Ramos (cell line): ENCODE measurements at regions not wholly inside any gene's neighbourhood (a gene's known extent, or its start where the extent isn't known, plus 50 kb on each side); places are given as distances from the start of the nearest gene placed in this dataset.

ENCODE experiments used
- in situ Hi-C: fragments of 300-500 bp; cut with MboI; formaldehyde crosslinking; loops from one replicate; pipeline ENCODE4 v1.14.3; 2022; ENCODE audit warnings: low sequenced_read_pairs; ENCODE audit not compliant: unreplicated experiment

GRCh38 chr21:32184485-32184884 is 94.4 kb downstream of the MIS18A start:
- in situ Hi-C loops = no loop called here

- in situ Hi-C loops = no loop called here
Measured at GRCh38 chr21:32184065-32184464, 94.8 kb downstream of the MIS18A start.

- in situ Hi-C loops = no loop called here
Measured at GRCh38 chr21:32183396-32183795, 95.5 kb downstream of the MIS18A start.

GRCh38 chr21:32182449-32182848 is 96.4 kb downstream of the MIS18A start:
- in situ Hi-C loops = no loop called here

DNA sequence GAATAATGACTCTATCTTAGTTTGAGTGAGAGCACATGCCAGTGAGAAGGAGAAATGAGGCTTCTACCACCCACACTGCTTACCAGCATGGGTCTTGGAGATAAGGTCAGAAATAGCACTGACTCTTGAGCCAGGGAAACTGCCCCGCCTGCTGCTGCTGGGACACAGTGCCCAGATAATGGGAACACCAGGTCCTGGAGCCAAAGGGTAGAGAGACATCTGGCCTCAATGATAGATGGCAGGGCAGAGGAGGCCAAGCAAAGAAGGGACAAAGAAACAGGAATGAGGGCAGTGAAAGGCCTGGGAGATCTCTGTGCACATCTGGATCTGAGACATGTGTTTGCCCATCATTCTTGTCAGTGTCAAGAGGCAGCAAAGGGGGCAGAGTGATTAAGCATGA is 97.4 kb downstream of the MIS18A start:
- in situ Hi-C loops = no loop called here

DNA sequence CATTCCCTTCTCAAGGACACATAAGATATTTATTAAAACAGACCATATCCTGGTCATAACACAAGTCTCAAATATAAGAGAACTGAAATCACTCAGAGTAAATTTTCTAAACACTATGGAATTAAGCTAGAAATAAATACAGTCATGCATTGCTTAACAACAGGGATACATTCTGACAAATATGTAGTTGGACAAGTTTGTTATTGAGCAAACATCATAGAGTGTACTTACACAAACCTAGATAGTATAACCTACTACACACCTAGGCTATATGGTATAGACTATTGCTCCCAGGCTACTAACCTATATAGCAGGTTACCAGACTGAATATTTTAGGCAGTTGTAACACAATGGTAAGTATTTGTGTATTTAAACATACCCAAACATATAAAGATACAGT is 104.0 kb downstream of the MIS18A start:
- in situ Hi-C loops = loop anchor here (25.0 kb wide), 1 partner anchor 113 kb away; no protein-coding TSS in a partner anchor

DNA sequence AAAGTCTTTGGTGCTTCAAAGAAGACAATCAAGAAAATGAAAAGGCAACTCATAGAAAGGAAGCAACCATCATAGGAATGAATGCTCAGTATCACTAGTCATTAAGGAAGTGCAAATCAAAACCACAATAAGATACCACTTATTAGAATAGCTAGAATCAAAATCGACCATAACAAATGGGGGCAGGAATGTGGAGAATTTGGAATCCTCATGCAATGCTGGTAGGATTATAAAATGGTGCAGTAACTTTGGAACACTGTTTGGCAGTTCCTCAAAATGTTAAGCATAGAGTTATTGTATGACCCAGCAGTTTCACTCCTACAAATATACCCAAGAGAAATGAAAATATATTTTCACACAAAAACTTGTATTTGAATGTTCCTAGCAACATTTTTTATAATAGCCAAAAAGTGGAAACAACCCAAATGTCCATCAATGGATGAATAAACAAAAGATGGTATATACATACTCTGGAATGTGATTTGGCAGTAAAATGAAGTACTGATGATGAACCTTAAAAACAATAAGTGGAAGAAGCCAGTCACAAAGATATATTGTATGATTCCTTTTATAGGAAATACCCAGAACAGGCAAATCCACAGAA is 105.6 kb downstream of the MIS18A start:
- in situ Hi-C loops = loop anchor here (25.0 kb wide), 1 partner anchor 111 kb away; no protein-coding TSS in a partner anchor

GRCh38 chr21:32172106-32172505 is 106.7 kb downstream of the MIS18A start:
- in situ Hi-C loops = loop anchor here (25.0 kb wide), 1 partner anchor 110 kb away; no protein-coding TSS in a partner anchor

DNA sequence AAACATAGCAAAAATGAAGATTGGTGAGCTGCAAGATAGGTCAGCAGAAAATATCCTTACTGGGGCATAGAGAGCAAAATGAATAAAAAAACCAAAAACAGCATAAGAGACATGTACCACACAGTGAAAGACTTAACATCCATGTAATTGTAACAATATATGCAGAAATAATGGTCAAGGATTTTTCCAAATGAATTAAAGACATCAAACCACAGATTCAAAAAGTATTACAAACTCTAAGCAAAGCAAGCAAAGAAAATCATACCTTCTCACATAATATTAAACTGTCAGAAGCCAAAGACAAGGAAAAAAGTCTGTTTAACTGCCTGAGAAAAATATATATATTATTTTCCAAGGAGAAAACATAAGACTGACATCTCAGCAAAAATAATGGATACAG is 111.3 kb downstream of the MIS18A start:
- in situ Hi-C loops = loop anchor here (25.0 kb wide), 1 partner anchor 105 kb away; no protein-coding TSS in a partner anchor

- in situ Hi-C loops = loop anchor here (25.0 kb wide), 1 partner anchor 101 kb away; no protein-coding TSS in a partner anchor
Measured at GRCh38 chr21:32163386-32163785, 115.5 kb downstream of the MIS18A start.

- in situ Hi-C loops = loop anchor here (25.0 kb wide), 1 partner anchor 101 kb away; no protein-coding TSS in a partner anchor
Measured at GRCh38 chr21:32162727-32163320, 116.0 kb downstream of the MIS18A start.

- in situ Hi-C loops = loop anchor here (25.0 kb wide), 1 partner anchor 93 kb away; no protein-coding TSS in a partner anchor
Measured at GRCh38 chr21:32155226-32155625, 123.6 kb downstream of the MIS18A start.

DNA sequence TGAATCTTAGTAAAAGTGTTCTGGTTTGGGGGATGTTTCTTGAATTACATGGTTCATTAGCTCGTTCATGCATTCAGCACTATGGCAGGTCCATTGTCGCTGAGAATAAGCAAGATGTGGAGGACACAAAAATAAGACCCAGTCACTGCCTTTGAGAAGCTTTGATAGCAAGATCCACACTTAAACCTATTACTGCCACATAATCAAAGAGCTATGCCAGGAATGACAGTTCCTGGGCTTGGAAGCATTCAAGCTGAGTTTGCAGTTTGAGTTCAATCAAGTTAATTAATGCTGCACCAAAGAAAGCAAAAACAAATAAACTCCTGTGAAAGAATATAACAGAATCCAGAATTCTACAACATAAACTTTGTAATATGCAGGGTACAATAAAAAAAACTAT is 131.8 kb downstream of the MIS18A start:
- in situ Hi-C loops = no loop called here

- in situ Hi-C loops = no loop called here
Measured at GRCh38 chr21:32144851-32145250, 134.0 kb downstream of the MIS18A start.

- in situ Hi-C loops = no loop called here
Measured at GRCh38 chr21:32143241-32143939, 135.5 kb downstream of the MIS18A start.

DNA sequence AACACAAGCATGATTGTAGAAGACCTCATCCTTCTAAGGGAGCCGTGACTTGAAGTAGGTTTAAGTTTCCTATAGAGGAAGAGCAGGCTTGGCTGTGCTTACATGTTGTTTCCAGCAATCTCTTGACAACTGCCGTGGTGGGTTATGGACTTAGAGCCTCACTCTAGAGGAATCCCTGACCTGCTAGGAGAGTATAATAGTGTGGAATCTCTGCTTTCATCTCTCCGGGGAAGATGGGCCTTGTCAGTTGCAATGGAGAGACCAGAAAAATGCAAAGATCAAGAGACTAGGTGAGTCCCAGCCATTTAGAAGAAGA is 137.6 kb downstream of the MIS18A start:
- in situ Hi-C loops = no loop called here

DNA sequence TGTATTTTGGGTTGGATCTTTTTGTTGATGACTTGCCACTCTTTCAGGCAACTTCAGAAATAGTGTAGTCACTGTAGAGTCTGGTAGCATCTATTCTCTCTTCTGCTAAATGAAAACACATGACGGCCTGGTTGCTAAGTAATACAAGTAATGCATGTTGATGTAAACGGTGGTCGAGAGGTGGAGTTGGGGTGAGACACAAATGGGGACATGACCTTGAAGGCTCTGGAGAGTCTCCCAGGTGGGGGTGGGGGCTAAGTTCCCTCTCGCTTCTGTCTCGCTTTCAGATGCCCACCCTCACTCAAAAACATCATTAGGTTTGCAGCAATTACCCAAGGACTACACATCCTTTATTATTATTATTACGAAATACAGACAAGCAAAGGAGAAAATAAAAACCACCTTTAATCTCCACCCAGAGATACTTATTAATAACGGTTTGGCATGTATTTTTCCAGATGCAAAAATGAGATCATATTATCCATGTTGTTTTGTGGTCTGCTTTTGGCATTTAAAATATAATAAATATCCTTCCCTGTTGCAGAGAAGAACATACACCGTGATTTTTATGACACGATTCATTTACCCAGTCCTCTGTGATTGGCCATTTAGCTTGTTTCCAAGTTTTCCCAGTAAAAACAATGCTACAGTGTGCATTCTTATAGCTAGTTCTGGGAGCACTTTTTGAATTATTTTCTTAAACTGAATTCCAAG is 138.1 kb downstream of the MIS18A start:
- in situ Hi-C loops = no loop called here

DNA sequence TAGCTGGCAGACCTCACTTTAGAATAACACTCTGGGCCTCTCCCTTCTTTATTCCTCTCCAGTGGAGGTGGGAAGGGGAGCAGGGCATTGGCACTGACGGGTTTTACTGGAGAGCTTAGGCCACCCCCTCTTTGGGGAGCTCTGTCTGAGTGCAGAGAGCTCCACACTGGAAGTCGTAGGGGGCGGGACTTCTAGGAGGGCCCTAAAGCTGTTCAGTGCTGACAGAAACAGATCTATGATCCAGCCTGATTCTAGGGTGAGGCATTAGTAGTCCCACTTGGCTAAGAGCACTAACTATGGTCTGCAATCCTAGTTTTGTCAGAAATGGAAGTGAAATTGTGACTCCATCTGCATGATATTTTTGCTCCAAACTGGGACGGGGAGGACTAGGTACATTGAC is 138.7 kb downstream of the MIS18A start:
- in situ Hi-C loops = no loop called here

- in situ Hi-C loops = no loop called here
Measured at GRCh38 chr21:32138658-32139057, 140.2 kb downstream of the MIS18A start.

DNA sequence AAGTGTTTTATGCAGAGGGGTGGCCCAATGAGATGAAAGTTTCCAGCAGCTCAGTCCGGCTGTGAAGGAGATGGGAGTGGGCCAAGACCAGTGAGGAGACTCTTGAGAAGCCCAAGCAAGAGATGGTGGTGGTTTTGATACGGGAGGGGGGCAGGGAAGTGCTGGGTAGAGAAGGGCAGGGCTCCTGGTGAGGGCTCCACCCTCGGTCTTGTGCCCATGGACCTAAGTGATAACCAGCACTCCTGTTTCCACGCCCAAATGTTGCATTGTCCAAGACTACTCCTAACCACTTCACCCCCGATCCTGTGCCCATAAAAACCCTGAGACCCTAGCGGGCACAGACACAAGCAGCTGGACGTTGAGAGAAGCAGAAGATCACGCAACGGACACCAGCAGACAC is 140.9 kb downstream of the MIS18A start:
- in situ Hi-C loops = no loop called here

DNA sequence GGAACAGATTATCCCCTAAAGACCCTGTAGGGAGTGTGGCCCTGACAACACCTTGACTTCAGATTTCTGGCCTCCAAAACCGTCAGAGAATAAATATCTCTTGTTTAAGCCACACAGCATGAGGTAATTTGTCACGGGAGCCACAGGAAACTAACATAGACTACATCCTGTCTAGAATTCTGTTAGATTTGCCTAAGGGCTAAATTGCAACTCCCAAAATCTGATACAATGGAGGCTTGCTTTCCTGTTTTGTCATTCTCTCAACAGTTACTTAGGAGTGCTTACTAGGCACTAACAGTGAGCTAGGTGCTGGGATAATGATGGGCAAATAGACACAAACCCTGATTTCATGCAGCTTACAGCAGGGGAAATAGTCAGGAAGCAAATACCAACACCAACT is 141.6 kb downstream of the MIS18A start:
- in situ Hi-C loops = no loop called here
